H1 (cell line): ENCODE measurements at regions not wholly inside any gene's neighbourhood (a gene's known extent, or its start where the extent isn't known, plus 50 kb on each side); places are given as distances from the start of the nearest gene placed in this dataset.

Source experiments
- ATF2 ChIP-seq: IDR thresholded peaks from 2 replicates; pipeline ENCODE4 v1.6.1; 2012; ENCODE audit warnings: low read length, inconsistent platforms
- CTBP2 ChIP-seq: IDR thresholded peaks from 2 replicates; pipeline ENCODE4 v1.7.0; 2011; ENCODE audit warnings: borderline replicate concordance, mild to moderate bottlenecking, moderate library complexity, mixed read lengths, low read length; ENCODE audit not compliant: insufficient read depth, insufficient read length
- HDAC6 ChIP-seq: IDR thresholded peaks from one replicate; pipeline ENCODE4 v1.7.1; 2012; ENCODE audit warnings: low read depth, mild to moderate bottlenecking, inconsistent platforms, low read length, moderate library complexity
- KDM4A ChIP-seq: IDR thresholded peaks from one replicate; pipeline ENCODE4 v1.7.1; 2012; ENCODE audit warnings: low read depth, mild to moderate bottlenecking, moderate library complexity, low read length, inconsistent platforms; ENCODE audit not compliant: severe bottlenecking
- MAX ChIP-seq: IDR thresholded peaks from 2 replicates; pipeline ENCODE4 v1.6.1; 2012; ENCODE audit warnings: inconsistent platforms
- NRF1 ChIP-seq: IDR thresholded peaks from 2 replicates; pipeline ENCODE4 v1.6.1; 2011; ENCODE audit warnings: mild to moderate bottlenecking, low read depth, low read length, improper control_type of control experiment
- RFX5 ChIP-seq: IDR thresholded peaks from 2 replicates; pipeline ENCODE4 v1.6.1; 2011; ENCODE audit warnings: low read depth, low read length, improper control_type of control experiment, borderline replicate concordance
- TF ChIP-seq, protein P1 (sequence below), 3 experiments: IDR thresholded peaks; 1 replicate in 2 of 3; 2 replicates in 1 of 3; pipeline versions ENCODE4 v1.5.1 to v1.6.1; 2011; ENCODE audit warnings: low read length in 3 of 3, mild to moderate bottlenecking in 3 of 3, inconsistent platforms in 2 of 3, low read depth in 1 of 3, moderate library complexity in 1 of 3; ENCODE audit not compliant: insufficient read depth in 1 of 3; ENCODE audit errors: control extremely low read depth in 1 of 3

DNA sequence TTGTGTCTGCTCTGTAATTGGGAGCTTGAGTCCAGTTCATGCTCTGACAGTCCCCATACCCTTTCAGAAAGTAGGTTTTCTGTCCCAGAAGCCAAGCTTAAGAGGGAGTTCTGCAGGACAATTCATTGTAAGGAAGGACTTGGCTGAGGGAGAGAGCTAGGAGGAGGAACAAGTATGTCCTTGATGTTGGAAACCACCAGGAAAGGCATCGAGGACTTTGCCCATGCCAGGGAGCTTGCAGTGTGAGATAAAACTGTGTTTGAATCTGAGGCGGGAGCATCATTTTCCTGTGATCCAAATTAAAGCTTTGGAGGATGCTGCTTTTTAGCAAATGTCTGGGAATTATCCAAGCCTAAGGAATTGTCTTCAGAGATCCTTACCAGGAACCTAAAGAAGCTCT is 175.3 kb downstream of the EMP1 start (continued):
- TF ChIP-seq ATF2 (no peak), KDM4A (no peak), HDAC6 (no peak), CTBP2 (no peak), MAX (no peak), RFX5 (no peak), NRF1 (no peak)
- TF ChIP-seq, protein P1, sequence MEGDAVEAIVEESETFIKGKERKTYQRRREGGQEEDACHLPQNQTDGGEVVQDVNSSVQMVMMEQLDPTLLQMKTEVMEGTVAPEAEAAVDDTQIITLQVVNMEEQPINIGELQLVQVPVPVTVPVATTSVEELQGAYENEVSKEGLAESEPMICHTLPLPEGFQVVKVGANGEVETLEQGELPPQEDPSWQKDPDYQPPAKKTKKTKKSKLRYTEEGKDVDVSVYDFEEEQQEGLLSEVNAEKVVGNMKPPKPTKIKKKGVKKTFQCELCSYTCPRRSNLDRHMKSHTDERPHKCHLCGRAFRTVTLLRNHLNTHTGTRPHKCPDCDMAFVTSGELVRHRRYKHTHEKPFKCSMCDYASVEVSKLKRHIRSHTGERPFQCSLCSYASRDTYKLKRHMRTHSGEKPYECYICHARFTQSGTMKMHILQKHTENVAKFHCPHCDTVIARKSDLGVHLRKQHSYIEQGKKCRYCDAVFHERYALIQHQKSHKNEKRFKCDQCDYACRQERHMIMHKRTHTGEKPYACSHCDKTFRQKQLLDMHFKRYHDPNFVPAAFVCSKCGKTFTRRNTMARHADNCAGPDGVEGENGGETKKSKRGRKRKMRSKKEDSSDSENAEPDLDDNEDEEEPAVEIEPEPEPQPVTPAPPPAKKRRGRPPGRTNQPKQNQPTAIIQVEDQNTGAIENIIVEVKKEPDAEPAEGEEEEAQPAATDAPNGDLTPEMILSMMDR (IDR thresholded peaks at IDR 0.05; ENCODE audit: control extremely low read depth in 1 of 3, insufficient read depth in 1 of 3, low read depth in 1 of 3, low read length in 3 of 3): no peak
